ENCODE measurements at regions not wholly inside any gene's neighbourhood (a gene's known extent, or its start where the extent isn't known, plus 50 kb on each side); places are given as distances from the start of the nearest gene placed in this dataset.

- no peak for DNase-seq (ENCODE audit: low read depth in 2 of 2)
These were observed 189.8 kb downstream of the SH3BP4 start for GRCh38 chr2:235141411-235142128.

GRCh38 chr2:235142601-235143000 is 190.8 kb downstream of the SH3BP4 start:
- no peak for DNase-seq (ENCODE audit: low read depth in 2 of 2)

- no peak for DNase-seq (ENCODE audit: low read depth in 2 of 2)
These were observed 192.0 kb downstream of the SH3BP4 start for GRCh38 chr2:235143789-235144188.

DNA sequence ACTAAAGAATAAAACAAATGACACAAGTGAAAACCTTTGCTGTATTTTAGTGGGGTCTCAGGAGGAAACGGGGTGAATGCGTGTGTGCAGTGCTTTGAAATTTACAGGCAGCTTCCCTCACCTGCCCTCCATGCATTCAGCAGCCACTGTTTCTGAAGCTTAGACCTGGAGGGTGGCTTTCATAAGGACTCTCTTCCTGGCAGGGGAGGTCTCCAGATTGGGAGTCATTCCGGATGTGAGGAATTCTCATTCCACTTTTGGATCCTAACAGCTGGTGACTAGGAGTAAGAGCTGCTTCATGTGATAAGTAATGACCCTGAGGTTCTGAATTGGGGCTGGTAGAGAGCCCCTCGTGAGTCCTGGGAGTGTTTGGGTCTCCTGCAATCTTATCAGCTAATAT is 192.5 kb downstream of the SH3BP4 start:
- DNase-seq (ENCODE audit: low read depth in 2 of 2), result no peak

DNA sequence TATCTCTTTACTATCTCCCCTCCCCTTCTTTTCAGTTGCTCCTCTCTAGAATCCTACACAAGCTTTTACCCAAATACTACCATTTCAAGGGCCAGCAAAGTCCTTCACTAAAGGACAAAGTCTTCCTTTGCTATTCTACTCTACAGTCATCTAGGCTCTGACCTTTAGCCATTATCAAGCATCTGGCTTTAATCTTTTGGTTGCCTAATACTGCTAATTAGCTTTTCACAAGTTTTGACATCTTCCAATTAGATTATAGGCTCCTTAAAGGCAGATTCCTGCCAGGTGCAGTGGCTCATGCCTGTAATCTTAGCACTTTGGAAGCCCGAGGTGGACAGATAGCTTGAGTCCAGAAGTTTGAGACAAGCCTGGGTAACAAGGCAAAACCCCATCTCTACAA is 194.4 kb downstream of the SH3BP4 start:
- no peak for DNase-seq (ENCODE audit: low read depth in 2 of 2)

GRCh38 chr2:235146871-235147565 is 195.2 kb downstream of the SH3BP4 start:
- DNase-seq (ENCODE audit: low read depth in 2 of 2), result no peak

- DNase-seq (ENCODE audit: low read depth in 2 of 2), result no peak
These were observed 196.7 kb downstream of the SH3BP4 start for GRCh38 chr2:235148201-235149170.

- no peak for DNase-seq (ENCODE audit: low read depth in 2 of 2)
These were observed 197.4 kb downstream of the SH3BP4 start for GRCh38 chr2:235149240-235149659.

DNA sequence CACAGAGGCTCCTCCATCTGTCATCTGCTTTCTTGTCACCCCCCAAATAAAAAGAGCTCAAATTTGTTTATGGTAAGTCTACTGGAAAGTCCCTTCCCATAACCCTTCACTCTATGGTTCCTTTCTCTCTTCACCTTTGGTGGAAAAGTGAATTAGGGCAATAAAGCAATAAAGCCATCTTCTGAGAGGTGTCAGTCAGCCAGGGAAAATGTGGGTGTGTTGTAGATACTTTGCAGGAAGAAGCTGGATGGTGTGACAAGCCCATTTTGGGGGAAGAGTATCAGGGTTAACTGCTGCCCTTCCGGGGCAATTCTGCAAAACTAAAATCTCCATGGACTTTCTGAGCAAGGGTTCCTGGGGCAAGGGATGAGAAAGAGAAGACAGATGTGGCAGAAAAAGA is 197.9 kb downstream of the SH3BP4 start:
- no peak for DNase-seq (ENCODE audit: low read depth in 2 of 2)

GRCh38 chr2:235151152-235151551 is 199.3 kb downstream of the SH3BP4 start:
- DNase-seq (ENCODE audit: low read depth in 2 of 2), result no peak

DNA sequence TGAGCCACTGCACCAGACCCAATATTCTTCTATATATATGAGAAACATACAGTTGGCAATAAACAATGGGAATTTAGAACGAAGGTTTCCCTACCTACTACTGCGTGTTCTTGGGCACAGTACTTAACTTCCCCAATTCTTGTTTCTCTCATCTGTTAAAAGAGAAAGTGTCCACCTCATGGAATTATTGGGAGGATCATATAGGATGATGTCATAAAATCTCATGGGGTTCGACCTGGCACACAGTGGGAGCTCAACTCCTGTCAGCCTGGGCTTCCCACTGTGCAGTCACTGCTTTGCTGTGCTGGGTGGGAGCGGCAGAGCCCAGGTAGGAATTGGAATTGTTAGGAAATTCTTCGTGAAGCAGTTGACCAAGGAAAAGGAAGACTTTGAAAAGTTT is 203.3 kb downstream of the SH3BP4 start:
- no peak for DNase-seq (ENCODE audit: low read depth in 2 of 2)

DNA sequence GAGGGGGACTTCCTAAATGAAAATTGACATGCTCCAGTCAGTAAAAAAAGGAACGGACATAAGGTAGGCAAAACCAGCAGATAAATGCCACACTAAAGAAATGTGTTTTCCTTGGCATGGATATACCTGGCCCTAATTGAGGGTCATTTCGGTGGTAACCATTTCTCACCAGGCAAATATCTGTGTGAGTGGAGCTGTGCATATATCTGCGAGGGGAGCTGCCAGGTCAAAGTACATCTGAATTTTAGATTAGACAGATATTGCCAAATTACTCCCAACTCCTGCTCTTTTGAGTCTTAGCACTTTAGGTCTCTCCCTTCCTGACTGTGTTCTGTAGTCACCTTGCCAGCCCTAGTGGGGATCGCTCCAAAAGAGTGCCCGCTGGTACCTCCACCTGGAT is 204.2 kb downstream of the SH3BP4 start:
- DNase-seq (ENCODE audit: low read depth in 2 of 2), result no peak

DNA sequence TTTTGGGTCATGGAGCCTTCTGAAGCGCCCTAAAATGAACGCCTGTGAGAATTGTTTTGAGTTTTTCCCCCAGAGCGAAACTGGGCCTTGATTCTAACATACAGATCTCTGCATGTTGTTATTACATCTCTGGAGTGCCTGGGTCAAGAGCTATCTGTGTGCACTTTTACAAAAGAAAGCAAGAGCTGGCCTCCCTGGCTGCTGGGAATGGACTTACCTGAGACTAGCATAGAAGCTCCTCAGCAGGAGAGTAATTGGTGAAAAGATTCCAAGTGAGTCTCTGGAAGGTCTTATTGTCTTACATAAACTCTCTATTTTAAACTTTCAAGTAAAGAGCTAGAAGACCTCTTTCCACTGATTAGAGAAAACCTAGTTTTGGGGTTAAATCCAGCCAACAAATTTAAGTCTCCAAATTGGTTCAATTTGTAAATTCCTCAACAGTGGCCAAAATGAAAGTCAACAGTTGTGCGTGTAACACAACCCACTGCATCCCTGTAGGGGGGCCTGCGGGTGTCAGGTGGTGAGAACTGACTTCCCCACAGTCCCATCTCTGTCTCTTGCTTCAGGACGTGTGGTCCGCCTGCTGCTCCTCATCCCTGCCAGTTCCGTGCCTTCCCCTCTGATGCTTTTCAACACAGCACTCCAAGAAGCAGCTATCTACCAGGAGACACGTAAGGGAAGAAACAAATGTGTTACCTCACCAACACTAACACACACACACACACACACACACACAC is 206.1 kb downstream of the SH3BP4 start:
- no peak for DNase-seq (ENCODE audit: low read depth in 2 of 2)

DNA sequence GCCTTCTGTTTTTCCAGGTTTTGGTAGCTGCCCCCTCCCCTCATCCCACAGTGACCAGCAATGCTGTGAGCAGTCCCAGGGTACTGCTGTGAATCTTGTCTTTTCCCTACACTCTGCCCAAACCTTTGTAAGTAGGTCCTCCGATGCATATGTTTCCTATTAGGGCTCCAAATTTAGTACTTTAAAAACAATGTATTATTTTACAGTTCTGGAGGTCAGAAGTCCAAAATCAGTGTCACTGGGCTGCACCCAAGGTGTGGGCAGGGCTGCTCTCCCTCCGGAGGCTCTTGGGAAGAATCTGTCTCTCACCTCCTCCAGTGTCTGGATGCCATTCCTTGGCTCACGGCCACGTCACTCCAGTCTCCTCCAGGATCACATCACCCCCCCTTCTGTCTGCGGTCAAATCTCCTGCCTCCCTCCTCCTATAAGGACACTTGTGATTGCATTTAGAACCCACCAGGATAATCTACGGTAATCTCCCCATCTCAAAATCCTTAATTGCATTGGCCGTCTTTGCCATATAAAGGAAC is 208.5 kb downstream of the SH3BP4 start:
- DNase-seq (ENCODE audit: low read depth in 2 of 2), result no peak

GRCh38 chr2:235161565-235161964 is 209.7 kb downstream of the SH3BP4 start:
- no peak for DNase-seq (ENCODE audit: low read depth in 2 of 2)

DNA sequence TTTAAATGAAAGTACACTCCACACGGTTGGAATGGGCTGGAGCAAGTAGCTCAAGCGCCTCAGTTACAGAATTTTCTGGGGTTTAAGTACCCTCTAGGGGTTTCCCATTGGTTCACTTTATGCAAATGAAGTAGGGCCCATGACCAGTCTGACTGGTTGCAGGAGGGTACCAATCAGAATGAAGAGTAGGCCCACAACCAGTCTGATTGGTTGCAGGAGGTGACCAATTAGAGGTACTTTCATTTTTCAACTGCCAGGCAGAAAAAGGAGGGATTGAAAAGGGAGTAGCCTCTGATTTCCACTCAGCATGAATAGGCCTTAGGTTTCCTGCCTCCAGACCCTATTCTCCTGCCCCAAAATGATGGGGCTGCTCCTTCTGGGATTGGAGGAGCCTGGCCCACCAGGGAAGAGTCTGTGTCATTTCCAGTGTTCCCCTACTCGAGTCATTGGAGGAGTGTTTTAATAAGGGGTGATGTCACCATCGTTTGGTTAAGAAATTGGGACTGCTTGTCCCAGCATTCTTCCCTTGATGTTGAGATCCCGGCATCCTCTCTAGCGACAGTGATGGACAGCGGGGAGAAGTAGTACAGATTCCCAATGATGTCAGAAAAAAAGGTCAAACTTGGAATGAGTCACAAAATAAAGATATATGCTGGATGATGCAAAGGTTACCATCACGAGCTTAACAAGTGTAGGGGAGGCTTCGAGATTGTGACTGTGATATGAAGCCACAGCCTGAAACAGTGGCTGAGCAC is 210.4 kb downstream of the SH3BP4 start:
- DNase-seq (ENCODE audit: low read depth in 2 of 2), result no peak

GRCh38 chr2:235162837-235163197 is 211.0 kb downstream of the SH3BP4 start:
- no peak for DNase-seq (ENCODE audit: low read depth in 2 of 2)

- no peak for DNase-seq (ENCODE audit: low read depth in 2 of 2)
These were observed 213.3 kb downstream of the SH3BP4 start for GRCh38 chr2:235165136-235165535.

GRCh38 chr2:235165631-235166030 is 213.8 kb downstream of the SH3BP4 start:
- DNase-seq (ENCODE audit: low read depth in 2 of 2), result no peak

- DNase-seq (ENCODE audit: low read depth in 2 of 2), result no peak
These were observed 216.6 kb downstream of the SH3BP4 start for GRCh38 chr2:235168174-235168979.
